Keratinocyte (primary cell): ENCODE measurements at regions not wholly inside any gene's neighbourhood (a gene's known extent, or its start where the extent isn't known, plus 50 kb on each side); places are given as distances from the start of the nearest gene placed in this dataset.

Experiments used
- DNase-seq: peaks from one replicate; pipeline ENCODE4 v3.0.0-alpha.2; 2011; ENCODE audit warnings: low read depth, missing footprints, low spot score
- FAIRE-seq: peaks from 2 replicates; lab custom pipeline; 2011; peaks lifted over from hg19 to GRCh38; lab: Jason Lieb, UNC
- H2AFZ ChIP-seq: 2 replicates; pipeline ENCODE4 v1.6.0; 2012; ENCODE audit warnings: low read length, control low read depth, inconsistent platforms; ENCODE audit not compliant: control insufficient read depth
- H3K27ac ChIP-seq: 2 replicates; pipeline ENCODE4 v1.5.1; 2011; ENCODE audit warnings: low read length; ENCODE audit not compliant: control insufficient read depth, insufficient read depth
- H3K27me3 ChIP-seq: 3 replicates; pipeline ENCODE4 v1.6.0; 2011; ENCODE audit warnings: low read length; ENCODE audit not compliant: control insufficient read depth, insufficient read depth; ENCODE audit errors: extremely low read depth
- H3K36me3 ChIP-seq, 2 experiments: 2 replicates in 1 of 2; 3 replicates in 1 of 2; pipeline ENCODE4 v1.5.1; 2011; ENCODE audit warnings: low read length in 2 of 2, mild to moderate bottlenecking in 1 of 2; ENCODE audit not compliant: control insufficient read depth in 2 of 2, insufficient read depth in 2 of 2; ENCODE audit errors: extremely low read depth in 1 of 2
- H3K4me1 ChIP-seq: 3 replicates; pipeline ENCODE4 v1.5.1; 2011; ENCODE audit warnings: low read length; ENCODE audit not compliant: control insufficient read depth, insufficient read depth; ENCODE audit errors: extremely low read depth
- H3K4me2 ChIP-seq: 3 replicates; pipeline ENCODE4 v1.6.0; 2011; ENCODE audit warnings: low read depth, low read length; ENCODE audit not compliant: control insufficient read depth, insufficient read depth; ENCODE audit errors: extremely low read depth
- H3K4me3 ChIP-seq, 3 experiments: fragments of 200-600 bp in 1 of 3; sonication (generic) in 1 of 3; 2 replicates in 2 of 3; 3 replicates in 1 of 3; pipeline ENCODE4 v1.5.1; 2011 to 2016; ENCODE audit warnings: low read length in 3 of 3, mild to moderate bottlenecking in 3 of 3, control low read depth in 2 of 3, inconsistent platforms in 1 of 3, low read depth in 1 of 3, mixed read lengths in 1 of 3, mixed run types in 1 of 3, moderate library complexity in 1 of 3; ENCODE audit not compliant: control insufficient read depth in 2 of 3, insufficient read depth in 2 of 3; ENCODE audit errors: extremely low read depth in 1 of 3
- H3K79me2 ChIP-seq: 2 replicates; pipeline ENCODE4 v1.6.0; 2012; ENCODE audit warnings: low read length; ENCODE audit not compliant: control insufficient read depth, insufficient read depth
- H3K9ac ChIP-seq: 3 replicates; pipeline ENCODE4 v1.6.0; 2011; ENCODE audit warnings: low read length; ENCODE audit not compliant: control insufficient read depth, insufficient read depth; ENCODE audit errors: extremely low read depth
- H3K9me1 ChIP-seq: 3 replicates; pipeline ENCODE4 v1.6.0; 2011; ENCODE audit warnings: low read length; ENCODE audit not compliant: control insufficient read depth, insufficient read depth; ENCODE audit errors: extremely low read depth
- H3K9me3 ChIP-seq: 2 replicates; pipeline ENCODE4 v1.5.1; 2012; ENCODE audit warnings: low read depth, low read length; ENCODE audit not compliant: control insufficient read depth
- H4K20me1 ChIP-seq: 3 replicates; pipeline ENCODE4 v1.6.0; 2011; ENCODE audit warnings: low read length; ENCODE audit not compliant: control insufficient read depth, insufficient read depth; ENCODE audit errors: extremely low read depth
- CTCF ChIP-seq, 3 experiments: IDR thresholded peaks in 1 of 3; conservative IDR thresholded peaks in 1 of 3; optimal IDR thresholded peaks in 1 of 3; 2 replicates in 2 of 3; 3 replicates in 1 of 3; pipeline versions ENCODE3 to v1.5.1; 2011; ENCODE audit warnings: low read length in 3 of 3, mild to moderate bottlenecking in 3 of 3, moderate library complexity in 2 of 3, control low read depth in 1 of 3, inconsistent platforms in 1 of 3; ENCODE audit not compliant: insufficient read depth in 2 of 3; ENCODE audit errors: extremely low read depth in 1 of 3
- EZH2 ChIP-seq: IDR thresholded peaks from one replicate; pipeline ENCODE4 v1.6.1; 2012; ENCODE audit warnings: inconsistent platforms, mild to moderate bottlenecking, low read length, moderate library complexity
- dilution Hi-C: fragments of 300-500 bp; cut with MboI; formaldehyde crosslinking; loops from one replicate; pipeline ENCODE4 v1.7.0; 2020; ENCODE audit warnings: low sequenced_read_pairs; ENCODE audit not compliant: extremely low pct_ligation_motif_present

- Histone ChIP-seq H3K27me3 (no peaks in the 10 kb centered on the region), H3K9ac (no peak overlapping the region), H3K4me2 (no peak overlapping the region), H3K4me1 (no peaks in the 10 kb centered on the region), H4K20me1 (no peaks in the 10 kb centered on the region), H3K27ac (no peak overlapping the region), H3K4me3 (no peak overlapping the region), H3K9me3 (no peaks in the 10 kb centered on the region), H3K36me3 (no peaks in the 10 kb centered on the region), H3K9me1 (no peaks in the 10 kb centered on the region), H3K79me2 (no peaks in the 10 kb centered on the region), H2AFZ (no peak overlapping the region)
- TF ChIP-seq EZH2 (no peak), CTCF (optimal IDR thresholded peaks at IDR 0.05 in 1 of 3, IDR thresholded peaks at IDR 0.05 in 1 of 3, conservative IDR thresholded peaks at IDR 0.05 in 1 of 3; ENCODE audit: extremely low read depth in 1 of 3, insufficient read depth in 2 of 3, low read length in 3 of 3) (no peak)
- dilution Hi-C loops: no loop called here
- FAIRE-seq: no peak
- DNase-seq: no peak
These were observed 598.6 kb upstream of the PCDH20 start for GRCh38 chr13:62014299-62014698.

- FAIRE-seq: no peak
These were observed 587.8 kb upstream of the PCDH20 start for GRCh38 chr13:62003452-62003851.

More at GRCh38 chr13:62003452-62003851, 587.8 kb upstream of the PCDH20 start:
- dilution Hi-C loops: no loop called here
- no peak overlapping the region for H3K9ac ChIP-seq
- H2AFZ ChIP-seq: no peak overlapping the region
- no peaks in the 10 kb centered on the region for H3K4me1 ChIP-seq
- DNase-seq: no peak
- no peaks in the 10 kb centered on the region for H4K20me1 ChIP-seq
- no peaks in the 10 kb centered on the region for H3K36me3 ChIP-seq
- no peaks in the 10 kb centered on the region for H3K9me3 ChIP-seq
- no peak overlapping the region for H3K4me2 ChIP-seq
- TF ChIP-seq CTCF (optimal IDR thresholded peaks at IDR 0.05 in 1 of 3, IDR thresholded peaks at IDR 0.05 in 1 of 3, conservative IDR thresholded peaks at IDR 0.05 in 1 of 3; ENCODE audit: extremely low read depth in 1 of 3, insufficient read depth in 2 of 3, low read length in 3 of 3) (no peak), EZH2 (no peak)
- H3K27ac ChIP-seq: no peak overlapping the region
- no peaks in the 10 kb centered on the region for H3K79me2 ChIP-seq
- H3K9me1 ChIP-seq: no peaks in the 10 kb centered on the region
- H3K4me3 ChIP-seq: no peak overlapping the region
- H3K27me3 ChIP-seq: no peaks in the 10 kb centered on the region
